ENCODE measurements at regions not wholly inside any gene's neighbourhood (a gene's known extent, or its start where the extent isn't known, plus 50 kb on each side); places are given as distances from the start of the nearest gene placed in this dataset.

- Histone ChIP-seq H3K27me3 (replicated peaks; ENCODE audit: control insufficient read depth, insufficient read depth, low read length) (no peaks in the 10 kb centered on the region), H3K36me3 (ENCODE audit: control insufficient read depth, insufficient read depth, low read length) (no peaks in the 10 kb centered on the region), H3K4me3 (replicated peaks; ENCODE audit: low read depth, low read length) (no peak overlapping the region)
- DNase-seq (ENCODE audit: extremely low read depth, insufficient read length) = no peak
- peak; percentile 19 for TF ChIP-seq CTCF (IDR thresholded peaks at IDR 0.05; ENCODE audit: insufficient read depth, low read length, poor library complexity, severe bottlenecking)
Observed at GRCh38 chr4:17315459-17315858, 196.4 kb downstream of the QDPR start.

- Histone ChIP-seq H3K27me3 (replicated peaks; ENCODE audit: control insufficient read depth, insufficient read depth, low read length) (no peaks in the 10 kb centered on the region), H3K4me3 (replicated peaks; ENCODE audit: low read depth, low read length) (no peak overlapping the region), H3K36me3 (ENCODE audit: control insufficient read depth, insufficient read depth, low read length) (no peaks in the 10 kb centered on the region)
- no peak for TF ChIP-seq CTCF (IDR thresholded peaks at IDR 0.05; ENCODE audit: insufficient read depth, low read length, poor library complexity, severe bottlenecking)
- no peak for DNase-seq (ENCODE audit: extremely low read depth, insufficient read length)
Observed at GRCh38 chr4:17313194-17313593, 198.7 kb downstream of the QDPR start.

- Histone ChIP-seq H3K4me3 (replicated peaks; ENCODE audit: low read depth, low read length) (no peak overlapping the region), H3K27me3 (replicated peaks; ENCODE audit: control insufficient read depth, insufficient read depth, low read length) (no peaks in the 10 kb centered on the region), H3K36me3 (ENCODE audit: control insufficient read depth, insufficient read depth, low read length) (no peaks in the 10 kb centered on the region)
- DNase-seq (ENCODE audit: extremely low read depth, insufficient read length) = no peak
- no peak for TF ChIP-seq CTCF (IDR thresholded peaks at IDR 0.05; ENCODE audit: insufficient read depth, low read length, poor library complexity, severe bottlenecking)
Observed at GRCh38 chr4:17310269-17310652, 201.6 kb downstream of the QDPR start.

GRCh38 chr4:17309567-17310268 is 202.2 kb downstream of the QDPR start:
- Histone ChIP-seq H3K4me3 (replicated peaks; ENCODE audit: low read depth, low read length) (no peak overlapping the region), H3K27me3 (replicated peaks; ENCODE audit: control insufficient read depth, insufficient read depth, low read length) (no peaks in the 10 kb centered on the region), H3K36me3 (ENCODE audit: control insufficient read depth, insufficient read depth, low read length) (no peaks in the 10 kb centered on the region)
- TF ChIP-seq CTCF (IDR thresholded peaks at IDR 0.05; ENCODE audit: insufficient read depth, low read length, poor library complexity, severe bottlenecking) = no peak
- no peak for DNase-seq (ENCODE audit: extremely low read depth, insufficient read length)

GRCh38 chr4:17301869-17302268 is 210.0 kb downstream of the QDPR start:
- no peaks in the 10 kb centered on the region for H3K27me3 ChIP-seq (replicated peaks; ENCODE audit: control insufficient read depth, insufficient read depth, low read length)
- TF ChIP-seq CTCF (IDR thresholded peaks at IDR 0.05; ENCODE audit: insufficient read depth, low read length, poor library complexity, severe bottlenecking) = no peak
- H3K36me3 ChIP-seq (ENCODE audit: control insufficient read depth, insufficient read depth, low read length) = no peaks in the 10 kb centered on the region
- no peak for DNase-seq (ENCODE audit: extremely low read depth, insufficient read length)
- H3K4me3 ChIP-seq (replicated peaks; ENCODE audit: low read depth, low read length) = no peak overlapping the region

GRCh38 chr4:17301266-17301665 is 210.6 kb downstream of the QDPR start:
- no peak for TF ChIP-seq CTCF (IDR thresholded peaks at IDR 0.05; ENCODE audit: insufficient read depth, low read length, poor library complexity, severe bottlenecking)
- no peaks in the 10 kb centered on the region for H3K27me3 ChIP-seq (replicated peaks; ENCODE audit: control insufficient read depth, insufficient read depth, low read length)
- DNase-seq (ENCODE audit: extremely low read depth, insufficient read length) = no peak
- no peaks in the 10 kb centered on the region for H3K36me3 ChIP-seq (ENCODE audit: control insufficient read depth, insufficient read depth, low read length)
- no peak overlapping the region for H3K4me3 ChIP-seq (replicated peaks; ENCODE audit: low read depth, low read length)
